ENCODE measurements at regions not wholly inside any gene's neighbourhood (a gene's known extent, or its start where the extent isn't known, plus 50 kb on each side); places are given as distances from the start of the nearest gene placed in this dataset.

GRCh38 chr5:58317009-58317408 is 142.9 kb downstream of the PLK2 start:
- TF ChIP-seq NR2F2 (IDR thresholded peaks at IDR 0.05) (peak; percentile 25), RAD21 (IDR thresholded peaks at IDR 0.05) (peak; percentile 30 to 45)
- TF ChIP-seq, protein P1, sequence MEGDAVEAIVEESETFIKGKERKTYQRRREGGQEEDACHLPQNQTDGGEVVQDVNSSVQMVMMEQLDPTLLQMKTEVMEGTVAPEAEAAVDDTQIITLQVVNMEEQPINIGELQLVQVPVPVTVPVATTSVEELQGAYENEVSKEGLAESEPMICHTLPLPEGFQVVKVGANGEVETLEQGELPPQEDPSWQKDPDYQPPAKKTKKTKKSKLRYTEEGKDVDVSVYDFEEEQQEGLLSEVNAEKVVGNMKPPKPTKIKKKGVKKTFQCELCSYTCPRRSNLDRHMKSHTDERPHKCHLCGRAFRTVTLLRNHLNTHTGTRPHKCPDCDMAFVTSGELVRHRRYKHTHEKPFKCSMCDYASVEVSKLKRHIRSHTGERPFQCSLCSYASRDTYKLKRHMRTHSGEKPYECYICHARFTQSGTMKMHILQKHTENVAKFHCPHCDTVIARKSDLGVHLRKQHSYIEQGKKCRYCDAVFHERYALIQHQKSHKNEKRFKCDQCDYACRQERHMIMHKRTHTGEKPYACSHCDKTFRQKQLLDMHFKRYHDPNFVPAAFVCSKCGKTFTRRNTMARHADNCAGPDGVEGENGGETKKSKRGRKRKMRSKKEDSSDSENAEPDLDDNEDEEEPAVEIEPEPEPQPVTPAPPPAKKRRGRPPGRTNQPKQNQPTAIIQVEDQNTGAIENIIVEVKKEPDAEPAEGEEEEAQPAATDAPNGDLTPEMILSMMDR (IDR thresholded peaks at IDR 0.05; ENCODE audit: low read depth, low read length, missing input control) = no peak
- H3K36me3 ChIP-seq (ENCODE audit: control insufficient read depth in 4 of 4, insufficient read depth in 3 of 4, low read depth in 1 of 4, low read length in 3 of 4) = no peaks in the 10 kb centered on the region
- H3K27me3 ChIP-seq (ENCODE audit: control insufficient read depth in 4 of 4, insufficient read depth in 4 of 4, low read length in 3 of 4) = no peaks in the 10 kb centered on the region
- no peaks in the 10 kb centered on the region for H3K9me3 ChIP-seq (ENCODE audit: control insufficient read depth in 4 of 4, low read length in 3 of 4)
- no peak overlapping the region for H3K4me3 ChIP-seq (ENCODE audit: low read depth in 1 of 3, low read length in 3 of 3)
- no peak for DNase-seq (ENCODE audit: low spot score)
- H3K27ac ChIP-seq (ENCODE audit: low read depth in 1 of 2, low read length in 2 of 2) = no peak overlapping the region
- no peaks in the 10 kb centered on the region for H3K4me1 ChIP-seq (ENCODE audit: control insufficient read depth in 4 of 4, insufficient read depth in 4 of 4, low read length in 3 of 4)
- H3K9ac ChIP-seq (ENCODE audit: low read depth in 1 of 2, low read length in 2 of 2) = no peak overlapping the region
- WGBS = 75% methylated on average over 7 of the region's 7 CpGs

DNA sequence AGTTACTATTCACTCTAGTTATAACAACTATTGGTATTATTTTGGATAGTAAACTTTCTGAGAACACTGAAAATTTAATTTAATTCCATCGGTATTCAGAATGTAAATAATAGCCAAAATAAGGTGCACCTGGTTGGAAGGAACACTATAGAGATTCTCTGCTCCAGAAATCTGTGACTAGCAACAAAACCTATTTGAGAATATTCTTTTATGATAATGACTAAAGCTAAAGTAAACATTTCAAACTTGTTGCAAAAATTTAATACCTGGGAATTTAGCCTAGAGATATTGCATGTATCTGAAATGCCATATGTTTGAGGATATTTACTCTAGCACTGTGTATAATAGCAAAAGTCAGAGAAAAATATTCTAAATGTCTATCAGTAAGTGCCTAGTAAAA is 144.1 kb downstream of the PLK2 start:
- 93% methylated on average over 1 of the region's 1 CpG for WGBS
- no peaks in the 10 kb centered on the region for H3K9me3 ChIP-seq (ENCODE audit: control insufficient read depth in 4 of 4, low read length in 3 of 4)
- no peak overlapping the region for H3K4me3 ChIP-seq (ENCODE audit: low read depth in 1 of 3, low read length in 3 of 3)
- TF ChIP-seq, protein P2, sequence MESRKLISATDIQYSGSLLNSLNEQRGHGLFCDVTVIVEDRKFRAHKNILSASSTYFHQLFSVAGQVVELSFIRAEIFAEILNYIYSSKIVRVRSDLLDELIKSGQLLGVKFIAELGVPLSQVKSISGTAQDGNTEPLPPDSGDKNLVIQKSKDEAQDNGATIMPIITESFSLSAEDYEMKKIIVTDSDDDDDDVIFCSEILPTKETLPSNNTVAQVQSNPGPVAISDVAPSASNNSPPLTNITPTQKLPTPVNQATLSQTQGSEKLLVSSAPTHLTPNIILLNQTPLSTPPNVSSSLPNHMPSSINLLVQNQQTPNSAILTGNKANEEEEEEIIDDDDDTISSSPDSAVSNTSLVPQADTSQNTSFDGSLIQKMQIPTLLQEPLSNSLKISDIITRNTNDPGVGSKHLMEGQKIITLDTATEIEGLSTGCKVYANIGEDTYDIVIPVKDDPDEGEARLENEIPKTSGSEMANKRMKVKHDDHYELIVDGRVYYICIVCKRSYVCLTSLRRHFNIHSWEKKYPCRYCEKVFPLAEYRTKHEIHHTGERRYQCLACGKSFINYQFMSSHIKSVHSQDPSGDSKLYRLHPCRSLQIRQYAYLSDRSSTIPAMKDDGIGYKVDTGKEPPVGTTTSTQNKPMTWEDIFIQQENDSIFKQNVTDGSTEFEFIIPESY (IDR thresholded peaks at IDR 0.05) = no peak
- TF ChIP-seq JUND (IDR thresholded peaks at IDR 0.05) (no peak), RAD21 (IDR thresholded peaks at IDR 0.05) (no peak), REST (IDR thresholded peaks at IDR 0.05) (no peak), YY1 (IDR thresholded peaks at IDR 0.05) (no peak), SP1 (IDR thresholded peaks at IDR 0.05) (no peak), GABPA (IDR thresholded peaks at IDR 0.05 in 1 of 2, conservative IDR thresholded peaks at IDR 0.05 in 1 of 2) (no peak), FOXA2 (IDR thresholded peaks at IDR 0.05) (no peak), NR2F2 (IDR thresholded peaks at IDR 0.05) (no peak), HNF4G (IDR thresholded peaks at IDR 0.05) (no peak), FOXA1 (IDR thresholded peaks at IDR 0.05) (no peak), TAF1 (conservative IDR thresholded peaks at IDR 0.05) (no peak), EGR1 (IDR thresholded peaks at IDR 0.05; ENCODE audit: low read depth in 2 of 2) (no peak), HNF4A (conservative IDR thresholded peaks at IDR 0.05) (no peak), RXRA (IDR thresholded peaks at IDR 0.05) (no peak)
- TF ChIP-seq, protein P1 (IDR thresholded peaks at IDR 0.05; ENCODE audit: low read depth, low read length, missing input control) = no peak
- TF ChIP-seq, protein P3, sequence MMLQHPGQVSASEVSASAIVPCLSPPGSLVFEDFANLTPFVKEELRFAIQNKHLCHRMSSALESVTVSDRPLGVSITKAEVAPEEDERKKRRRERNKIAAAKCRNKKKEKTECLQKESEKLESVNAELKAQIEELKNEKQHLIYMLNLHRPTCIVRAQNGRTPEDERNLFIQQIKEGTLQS (IDR thresholded peaks at IDR 0.05) = no peak
- H3K27me3 ChIP-seq (ENCODE audit: control insufficient read depth in 4 of 4, insufficient read depth in 4 of 4, low read length in 3 of 4) = no peaks in the 10 kb centered on the region
- no peaks in the 10 kb centered on the region for H3K36me3 ChIP-seq (ENCODE audit: control insufficient read depth in 4 of 4, insufficient read depth in 3 of 4, low read depth in 1 of 4, low read length in 3 of 4)
- no peak overlapping the region for H3K9ac ChIP-seq (ENCODE audit: low read depth in 1 of 2, low read length in 2 of 2)
- H3K27ac ChIP-seq (ENCODE audit: low read depth in 1 of 2, low read length in 2 of 2) = no peak overlapping the region
- DNase-seq (ENCODE audit: low spot score) = no peak
- no peaks in the 10 kb centered on the region for H3K4me1 ChIP-seq (ENCODE audit: control insufficient read depth in 4 of 4, insufficient read depth in 4 of 4, low read length in 3 of 4)

Measured in liver (tissue), 8 donors.